ENCODE measurements at regions not wholly inside any gene's neighbourhood (a gene's known extent, or its start where the extent isn't known, plus 50 kb on each side); places are given as distances from the start of the nearest gene placed in this dataset.

DNA sequence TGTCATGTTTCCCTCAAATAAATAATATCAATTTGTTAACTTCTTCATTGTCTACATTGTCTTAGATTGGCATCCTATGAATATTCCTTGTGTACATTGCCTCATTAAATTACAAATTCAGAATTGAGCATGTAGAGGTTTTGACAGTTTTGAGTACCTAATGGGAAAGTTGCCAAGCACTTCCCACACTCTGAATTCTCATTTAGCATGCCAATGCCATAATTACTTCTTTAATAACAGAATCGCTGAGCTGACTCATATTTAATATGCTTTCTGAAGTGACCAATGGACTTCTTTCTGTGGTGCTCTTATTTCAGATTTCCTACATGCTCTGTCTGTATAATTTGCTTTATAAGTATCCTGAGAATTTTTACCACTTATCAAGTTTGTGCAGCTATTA lies 114.4 kb upstream of the NOL4 start:
- no peak overlapping the region for H3K56ac ChIP-seq (replicated peaks; ENCODE audit: insufficient read length, low read depth, low read length)
- H4K5ac ChIP-seq (ENCODE audit: insufficient read length, low read depth, low read length): no peak overlapping the region
- H3K4ac ChIP-seq (replicated peaks; ENCODE audit: insufficient read length, low read depth, low read length): no peak overlapping the region
- H3K23me2 ChIP-seq (ENCODE audit: low read depth, low read length): no peaks in the 10 kb centered on the region
- no peak overlapping the region for H3K14ac ChIP-seq (ENCODE audit: insufficient read length)
- H2BK12ac ChIP-seq (ENCODE audit: low read depth, low read length): no peak overlapping the region
- no peaks in the 10 kb centered on the region for H4K20me1 ChIP-seq (replicated peaks in 1 of 2; ENCODE audit: control insufficient read depth in 1 of 2, insufficient read depth in 2 of 2, low read length in 2 of 2)
- H3K9ac ChIP-seq (replicated peaks in 1 of 4; ENCODE audit: extremely low read depth in 1 of 4, low read depth in 3 of 4, low read length in 3 of 4): no peak overlapping the region
- DNase-seq (ENCODE audit: low read depth in 1 of 2, low spot score in 2 of 2): no peak
- H3K36me3 ChIP-seq (ENCODE audit: control insufficient read depth in 2 of 4, insufficient read depth in 4 of 4, low read length in 3 of 4): no peaks in the 10 kb centered on the region
- ChIA-PET CTCF (ENCODE audit: partially characterized antibody) (no interaction called here), POLR2A (ENCODE audit: partially characterized antibody) (no interaction called here)
- no peak overlapping the region for H2BK120ac ChIP-seq (replicated peaks; ENCODE audit: low read depth, low read length)
- H3K9me3 ChIP-seq (ENCODE audit: insufficient read depth in 2 of 2, low read depth in 1 of 2, low read length in 1 of 2): no peaks in the 10 kb centered on the region
- FAIRE-seq: no peak
- H2BK20ac ChIP-seq (ENCODE audit: low read length): no peak overlapping the region
- H4K8ac ChIP-seq (ENCODE audit: extremely low read depth, insufficient read depth, low read length): no peak overlapping the region
- no peak overlapping the region for H2AFZ ChIP-seq (ENCODE audit: low read length)
- no peak overlapping the region for H3K4me3 ChIP-seq (ENCODE audit: extremely low read depth in 1 of 4, insufficient read depth in 2 of 4, low read depth in 3 of 4, low read length in 4 of 4)
- no peak overlapping the region for H2BK15ac ChIP-seq (ENCODE audit: low read length)
- no peaks in the 10 kb centered on the region for H3K79me2 ChIP-seq (ENCODE audit: control insufficient read depth in 1 of 2, insufficient read depth in 2 of 2, low read length in 2 of 2)
- TF ChIP-seq ASH2L (IDR thresholded peaks at IDR 0.05; ENCODE audit: low read length) (no peak), POU5F1 (IDR thresholded peaks at IDR 0.05; ENCODE audit: low read depth, low read length) (no peak), NANOG (IDR thresholded peaks at IDR 0.05; ENCODE audit: insufficient read depth, low read depth, low read length, poor library complexity, severe bottlenecking) (no peak), TAF7 (optimal IDR thresholded peaks at IDR 0.05; ENCODE audit: borderline replicate concordance, low read depth, low read length) (no peak), SAP30 (IDR thresholded peaks at IDR 0.05; ENCODE audit: insufficient read depth, insufficient replicate concordance, low read length) (no peak), HDAC6 (IDR thresholded peaks at IDR 0.05; ENCODE audit: low read depth, low read length) (no peak), NRF1 (IDR thresholded peaks at IDR 0.05; ENCODE audit: low read depth, low read length) (no peak)
- no peak overlapping the region for H3K4me2 ChIP-seq (ENCODE audit: insufficient read depth in 1 of 2, low read depth in 2 of 2, low read length in 2 of 2)
- H2BK5ac ChIP-seq (ENCODE audit: low read depth, low read length): no peak overlapping the region
- H3K27ac ChIP-seq (ENCODE audit: low read depth, low read length): no peak overlapping the region
- H3K18ac ChIP-seq (ENCODE audit: extremely low read depth, low read length): no peak overlapping the region
- 80% methylated on average over 1 of the region's 1 CpG; no CpG with 5 or more reads in 1 of the 2 experiments for whole genome bisulfite sequencing, 2 experiments (ENCODE audit: extremely low coverage in 1 of 2, insufficient coverage in 1 of 2, insufficient read length in 1 of 2, insufficient replicate concordance in 2 of 2, low coverage in 1 of 2, low lambda C conversion rate in 2 of 2, missing lambda C conversion rate in 1 of 2)
- no peaks in the 10 kb centered on the region for H3K4me1 ChIP-seq (replicated peaks in 1 of 4; ENCODE audit: control insufficient read depth in 3 of 4, insufficient read depth in 4 of 4, low read length in 3 of 4)
- no peak overlapping the region for H3K23ac ChIP-seq (ENCODE audit: insufficient read length)
- no peak overlapping the region for H4K91ac ChIP-seq (replicated peaks; ENCODE audit: insufficient read length, low read length)
- no peaks in the 10 kb centered on the region for H3K27me3 ChIP-seq (replicated peaks in 1 of 4; ENCODE audit: control insufficient read depth in 3 of 4, extremely low read depth in 1 of 4, insufficient read depth in 3 of 4, low read length in 3 of 4)
- no peaks in the 10 kb centered on the region for H3K79me1 ChIP-seq (ENCODE audit: low read depth, low read length)
- H2AK5ac ChIP-seq (ENCODE audit: low read depth, low read length): no peak overlapping the region
